ENCODE measurements at regions not wholly inside any gene's neighbourhood (a gene's known extent, or its start where the extent isn't known, plus 50 kb on each side); places are given as distances from the start of the nearest gene placed in this dataset.

DNA sequence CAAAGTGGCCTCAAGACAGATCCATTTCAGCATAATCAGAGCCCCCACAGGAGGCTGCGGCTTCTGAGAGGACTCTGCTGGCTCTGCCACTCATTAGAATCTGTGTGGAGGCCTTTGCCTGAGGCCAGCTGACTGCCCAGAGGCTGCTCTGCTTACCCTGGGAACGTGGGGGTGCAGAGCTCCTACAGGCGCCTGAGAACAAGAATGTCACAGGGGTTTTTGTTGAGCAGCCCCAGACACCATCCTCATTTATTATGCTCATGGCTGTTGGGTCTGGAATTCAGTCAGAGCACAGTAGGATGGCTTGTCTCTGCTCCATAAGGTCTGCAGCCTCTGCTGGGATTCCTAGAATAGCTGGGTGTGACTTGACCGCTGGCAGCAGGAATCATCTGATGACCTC lies 101.8 kb upstream of the GDF10 start:
- TF ChIP-seq, protein P1, sequence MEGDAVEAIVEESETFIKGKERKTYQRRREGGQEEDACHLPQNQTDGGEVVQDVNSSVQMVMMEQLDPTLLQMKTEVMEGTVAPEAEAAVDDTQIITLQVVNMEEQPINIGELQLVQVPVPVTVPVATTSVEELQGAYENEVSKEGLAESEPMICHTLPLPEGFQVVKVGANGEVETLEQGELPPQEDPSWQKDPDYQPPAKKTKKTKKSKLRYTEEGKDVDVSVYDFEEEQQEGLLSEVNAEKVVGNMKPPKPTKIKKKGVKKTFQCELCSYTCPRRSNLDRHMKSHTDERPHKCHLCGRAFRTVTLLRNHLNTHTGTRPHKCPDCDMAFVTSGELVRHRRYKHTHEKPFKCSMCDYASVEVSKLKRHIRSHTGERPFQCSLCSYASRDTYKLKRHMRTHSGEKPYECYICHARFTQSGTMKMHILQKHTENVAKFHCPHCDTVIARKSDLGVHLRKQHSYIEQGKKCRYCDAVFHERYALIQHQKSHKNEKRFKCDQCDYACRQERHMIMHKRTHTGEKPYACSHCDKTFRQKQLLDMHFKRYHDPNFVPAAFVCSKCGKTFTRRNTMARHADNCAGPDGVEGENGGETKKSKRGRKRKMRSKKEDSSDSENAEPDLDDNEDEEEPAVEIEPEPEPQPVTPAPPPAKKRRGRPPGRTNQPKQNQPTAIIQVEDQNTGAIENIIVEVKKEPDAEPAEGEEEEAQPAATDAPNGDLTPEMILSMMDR (IDR thresholded peaks at IDR 0.05; ENCODE audit: low read length, missing control alignments) = no peak
- no peak overlapping the region for H3K4me3 ChIP-seq (replicated peaks; ENCODE audit: low read depth, low read length)
- no peak for DNase-seq (ENCODE audit: low read depth)

GRCh38 chr10:47205192-47205591 lies 94.8 kb upstream of the GDF10 start:
- TF ChIP-seq, protein P1 (IDR thresholded peaks at IDR 0.05; ENCODE audit: low read length, missing control alignments) = no peak
- no peak for DNase-seq (ENCODE audit: low read depth)

GRCh38 chr10:47206449-47207280 lies 93.3 kb upstream of the GDF10 start:
- TF ChIP-seq, protein P1 (IDR thresholded peaks at IDR 0.05; ENCODE audit: low read length, missing control alignments) = no peak
- H3K4me3 ChIP-seq (replicated peaks; ENCODE audit: low read depth, low read length) = no peak overlapping the region
- DNase-seq (ENCODE audit: low read depth) = no peak

More at GRCh38 chr10:47205192-47205591, 94.8 kb upstream of the GDF10 start:
- no peak overlapping the region for H3K4me3 ChIP-seq (replicated peaks; ENCODE audit: low read depth, low read length)

- DNase-seq (ENCODE audit: low read depth) = peak; percentile 33
- H3K4me3 ChIP-seq (replicated peaks; ENCODE audit: low read depth, low read length) = no peak overlapping the region
- TF ChIP-seq, protein P1 (IDR thresholded peaks at IDR 0.05; ENCODE audit: low read length, missing control alignments) = no peak
These were observed 92.7 kb upstream of the GDF10 start for GRCh38 chr10:47207281-47207615.

- TF ChIP-seq, protein P1 (IDR thresholded peaks at IDR 0.05; ENCODE audit: low read length, missing control alignments) = no peak
These were observed 92.0 kb upstream of the GDF10 start for GRCh38 chr10:47207894-47208469.

GRCh38 chr10:47209466-47209865 lies 90.5 kb upstream of the GDF10 start:
- H3K4me3 ChIP-seq (replicated peaks; ENCODE audit: low read depth, low read length) = no peak overlapping the region
- TF ChIP-seq, protein P1 (IDR thresholded peaks at IDR 0.05; ENCODE audit: low read length, missing control alignments) = no peak
- no peak for DNase-seq (ENCODE audit: low read depth)

More at GRCh38 chr10:47207894-47208469, 92.0 kb upstream of the GDF10 start:
- no peak for DNase-seq (ENCODE audit: low read depth)
- no peak overlapping the region for H3K4me3 ChIP-seq (replicated peaks; ENCODE audit: low read depth, low read length)

Measured in fibroblast of pulmonary artery (primary cell).